Keratinocyte (primary cell): ENCODE measurements at regions not wholly inside any gene's neighbourhood (a gene's known extent, or its start where the extent isn't known, plus 50 kb on each side); places are given as distances from the start of the nearest gene placed in this dataset.

ENCODE experiments used
- DNase-seq: peaks from one replicate; pipeline ENCODE4 v3.0.0-alpha.2; 2011; ENCODE audit warnings: low read depth, missing footprints, low spot score
- FAIRE-seq: peaks from 2 replicates; lab custom pipeline; 2011; peaks lifted over from hg19 to GRCh38; lab: Jason Lieb, UNC
- H2AFZ ChIP-seq: 2 replicates; pipeline ENCODE4 v1.6.0; 2012; ENCODE audit warnings: low read length, control low read depth, inconsistent platforms; ENCODE audit not compliant: control insufficient read depth
- H3K27ac ChIP-seq: 2 replicates; pipeline ENCODE4 v1.5.1; 2011; ENCODE audit warnings: low read length; ENCODE audit not compliant: control insufficient read depth, insufficient read depth
- H3K27me3 ChIP-seq: 3 replicates; pipeline ENCODE4 v1.6.0; 2011; ENCODE audit warnings: low read length; ENCODE audit not compliant: control insufficient read depth, insufficient read depth; ENCODE audit errors: extremely low read depth
- H3K36me3 ChIP-seq, 2 experiments: 2 replicates in 1 of 2; 3 replicates in 1 of 2; pipeline ENCODE4 v1.5.1; 2011; ENCODE audit warnings: low read length in 2 of 2, mild to moderate bottlenecking in 1 of 2; ENCODE audit not compliant: control insufficient read depth in 2 of 2, insufficient read depth in 2 of 2; ENCODE audit errors: extremely low read depth in 1 of 2
- H3K4me1 ChIP-seq: 3 replicates; pipeline ENCODE4 v1.5.1; 2011; ENCODE audit warnings: low read length; ENCODE audit not compliant: control insufficient read depth, insufficient read depth; ENCODE audit errors: extremely low read depth
- H3K4me2 ChIP-seq: 3 replicates; pipeline ENCODE4 v1.6.0; 2011; ENCODE audit warnings: low read depth, low read length; ENCODE audit not compliant: control insufficient read depth, insufficient read depth; ENCODE audit errors: extremely low read depth
- H3K4me3 ChIP-seq, 3 experiments: fragments of 200-600 bp in 1 of 3; sonication (generic) in 1 of 3; 2 replicates in 2 of 3; 3 replicates in 1 of 3; pipeline ENCODE4 v1.5.1; 2011 to 2016; ENCODE audit warnings: low read length in 3 of 3, mild to moderate bottlenecking in 3 of 3, control low read depth in 2 of 3, inconsistent platforms in 1 of 3, low read depth in 1 of 3, mixed read lengths in 1 of 3, mixed run types in 1 of 3, moderate library complexity in 1 of 3; ENCODE audit not compliant: control insufficient read depth in 2 of 3, insufficient read depth in 2 of 3; ENCODE audit errors: extremely low read depth in 1 of 3
- H3K79me2 ChIP-seq: 2 replicates; pipeline ENCODE4 v1.6.0; 2012; ENCODE audit warnings: low read length; ENCODE audit not compliant: control insufficient read depth, insufficient read depth
- H3K9ac ChIP-seq: 3 replicates; pipeline ENCODE4 v1.6.0; 2011; ENCODE audit warnings: low read length; ENCODE audit not compliant: control insufficient read depth, insufficient read depth; ENCODE audit errors: extremely low read depth
- H3K9me1 ChIP-seq: 3 replicates; pipeline ENCODE4 v1.6.0; 2011; ENCODE audit warnings: low read length; ENCODE audit not compliant: control insufficient read depth, insufficient read depth; ENCODE audit errors: extremely low read depth
- H3K9me3 ChIP-seq: 2 replicates; pipeline ENCODE4 v1.5.1; 2012; ENCODE audit warnings: low read depth, low read length; ENCODE audit not compliant: control insufficient read depth
- H4K20me1 ChIP-seq: 3 replicates; pipeline ENCODE4 v1.6.0; 2011; ENCODE audit warnings: low read length; ENCODE audit not compliant: control insufficient read depth, insufficient read depth; ENCODE audit errors: extremely low read depth
- CTCF ChIP-seq, 3 experiments: IDR thresholded peaks in 1 of 3; conservative IDR thresholded peaks in 1 of 3; optimal IDR thresholded peaks in 1 of 3; 2 replicates in 2 of 3; 3 replicates in 1 of 3; pipeline versions ENCODE3 to v1.5.1; 2011; ENCODE audit warnings: low read length in 3 of 3, mild to moderate bottlenecking in 3 of 3, moderate library complexity in 2 of 3, control low read depth in 1 of 3, inconsistent platforms in 1 of 3; ENCODE audit not compliant: insufficient read depth in 2 of 3; ENCODE audit errors: extremely low read depth in 1 of 3
- EZH2 ChIP-seq: IDR thresholded peaks from one replicate; pipeline ENCODE4 v1.6.1; 2012; ENCODE audit warnings: inconsistent platforms, mild to moderate bottlenecking, low read length, moderate library complexity
- dilution Hi-C: fragments of 300-500 bp; cut with MboI; formaldehyde crosslinking; loops from one replicate; pipeline ENCODE4 v1.7.0; 2020; ENCODE audit warnings: low sequenced_read_pairs; ENCODE audit not compliant: extremely low pct_ligation_motif_present

GRCh38 chr13:103349211-103349980, 283.2 kb upstream of the SLC10A2 start:
- Histone ChIP-seq H3K27me3 (no peaks in the 10 kb centered on the region), H3K9me1 (no peaks in the 10 kb centered on the region), H2AFZ (no peak overlapping the region), H4K20me1 (no peaks in the 10 kb centered on the region), H3K9me3 (no peaks in the 10 kb centered on the region), H3K4me3 (no peak overlapping the region), H3K9ac (no peak overlapping the region), H3K4me1 (peaks cover 9% of the 10 kb centered on the region), H3K27ac (no peak overlapping the region), H3K4me2 (no peak overlapping the region), H3K79me2 (no peaks in the 10 kb centered on the region), H3K36me3 (no peaks in the 10 kb centered on the region)
- FAIRE-seq = no peak
- no peak for DNase-seq
- TF ChIP-seq EZH2 (no peak), CTCF (optimal IDR thresholded peaks at IDR 0.05 in 1 of 3, IDR thresholded peaks at IDR 0.05 in 1 of 3, conservative IDR thresholded peaks at IDR 0.05 in 1 of 3; ENCODE audit: extremely low read depth in 1 of 3, insufficient read depth in 2 of 3, low read length in 3 of 3) (no peak)
- dilution Hi-C loops = no loop called here

GRCh38 chr13:103335241-103335640, 269.0 kb upstream of the SLC10A2 start:
- FAIRE-seq = no peak
- H3K4me1 ChIP-seq = no peaks in the 10 kb centered on the region
- H3K9me3 ChIP-seq = no peaks in the 10 kb centered on the region

More at GRCh38 chr13:103335241-103335640, 269.0 kb upstream of the SLC10A2 start:
- H3K27me3 ChIP-seq = no peaks in the 10 kb centered on the region
- DNase-seq = no peak
- dilution Hi-C loops = no loop called here
- H3K4me2 ChIP-seq = no peak overlapping the region
- H3K79me2 ChIP-seq = no peaks in the 10 kb centered on the region
- no peak overlapping the region for H3K9ac ChIP-seq
- no peak overlapping the region for H3K4me3 ChIP-seq
- no peak overlapping the region for H3K27ac ChIP-seq
- no peaks in the 10 kb centered on the region for H3K36me3 ChIP-seq
- no peak overlapping the region for H2AFZ ChIP-seq
- no peaks in the 10 kb centered on the region for H4K20me1 ChIP-seq
- no peaks in the 10 kb centered on the region for H3K9me1 ChIP-seq
- TF ChIP-seq CTCF (optimal IDR thresholded peaks at IDR 0.05 in 1 of 3, IDR thresholded peaks at IDR 0.05 in 1 of 3, conservative IDR thresholded peaks at IDR 0.05 in 1 of 3; ENCODE audit: extremely low read depth in 1 of 3, insufficient read depth in 2 of 3, low read length in 3 of 3) (no peak), EZH2 (no peak)
